GM12878 (cell line): ENCODE measurements at regions not wholly inside any gene's neighbourhood (a gene's known extent, or its start where the extent isn't known, plus 50 kb on each side); places are given as distances from the start of the nearest gene placed in this dataset.

ENCODE experiments used
- ATAC-seq: fragments of 200-7000 bp; cut with Tn5 transposase; 3 replicates; pipeline ENCODE4 v1.9.1; 2020; ENCODE audit warnings: mild to moderate bottlenecking, moderate library complexity
- BruUV-seq: library from RNA; stranded (reverse); fragments of 400-500 nt; replicated peaks from 2 replicates; lab custom pipeline; 2021; lab: Mats Ljungman, UMichigan
- CTCF ChIA-PET: fragments of 300-600 bp; sonication (Branson Sonifier 250); formaldehyde crosslinking; extraction: SDS; loops from one replicate; lab custom pipeline; 2021; ENCODE audit warnings: inconsistent platforms; lab: Yijun Ruan, JAX
- POLR2A ChIA-PET: fragments of 350-600 bp; formaldehyde crosslinking; extraction: SDS; loops from one replicate; lab custom pipeline; 2021; ENCODE audit warnings: inconsistent platforms; lab: Charles Lee
- RAD21 ChIA-PET: fragments of 300-600 bp; sonication (Branson Sonifier 250); formaldehyde crosslinking; loops from one replicate; lab custom pipeline; 2023; ENCODE audit warnings: antibody characterized with exemption; ENCODE audit not compliant: unreplicated experiment; lab: Charles Lee
- SMC1A ChIA-PET: fragments of 300-600 bp; sonication (Branson Sonifier 250); formaldehyde crosslinking; loops from one replicate; lab custom pipeline; 2023; ENCODE audit not compliant: unreplicated experiment, uncharacterized antibody; lab: Charles Lee
- DNase-seq: peaks from one replicate; pipeline ENCODE4 v3.0.0-alpha.2; 2011; ENCODE audit warnings: low read depth, low spot score
- FAIRE-seq: peaks from 3 replicates; lab custom pipeline; 2011; peaks lifted over from hg19 to GRCh38; lab: Jason Lieb, UNC
- H2AFZ ChIP-seq: 2 replicates; pipeline ENCODE4 v1.6.0; 2011; ENCODE audit warnings: low read depth, low read length, control low read depth; ENCODE audit not compliant: control insufficient read depth
- H3K27ac ChIP-seq: 2 replicates; pipeline ENCODE4 v1.5.1; 2011; ENCODE audit warnings: control low read depth; ENCODE audit not compliant: control insufficient read depth, insufficient read depth
- H3K27me3 ChIP-seq, 2 experiments: replicated peaks in 1 of 2; 2 replicates each; pipeline versions ENCODE4 v1.6.0 to v1.6.1; 2011; ENCODE audit warnings: low read length in 1 of 2; ENCODE audit not compliant: control insufficient read depth in 2 of 2, insufficient read depth in 2 of 2
- H3K36me3 ChIP-seq, 2 experiments: 2 replicates each; pipeline ENCODE4 v1.5.1; 2011; ENCODE audit warnings: low read length in 1 of 2; ENCODE audit not compliant: control insufficient read depth in 2 of 2, insufficient read depth in 2 of 2
- H3K4me1 ChIP-seq: 2 replicates; pipeline ENCODE4 v1.6.1; 2011; ENCODE audit warnings: mild to moderate bottlenecking, low read length, moderate library complexity, mixed read lengths; ENCODE audit not compliant: control insufficient read depth, insufficient read depth
- H3K4me2 ChIP-seq: 2 replicates; pipeline ENCODE4 v1.6.0; 2011; ENCODE audit warnings: control low read depth; ENCODE audit not compliant: control insufficient read depth, insufficient read depth
- H3K4me3 ChIP-seq: fragments of 200-600 bp; sonication (generic); 2 replicates; pipeline ENCODE4 v1.5.1; 2016
- H3K79me2 ChIP-seq: 2 replicates; pipeline ENCODE4 v1.6.0; 2011; ENCODE audit warnings: low read length; ENCODE audit not compliant: control insufficient read depth, insufficient read depth
- H3K9ac ChIP-seq: 2 replicates; pipeline ENCODE4 v1.8.0; 2011; ENCODE audit warnings: low read length, control low read depth, mixed read lengths; ENCODE audit not compliant: control insufficient read depth, insufficient read depth
- H3K9me3 ChIP-seq: replicated peaks from 3 replicates; pipeline ENCODE4 v1.5.1; 2011; ENCODE audit warnings: mild to moderate bottlenecking, low read length; ENCODE audit not compliant: control insufficient read depth, insufficient read depth
- H4K20me1 ChIP-seq: 2 replicates; pipeline ENCODE4 v1.6.0; 2011; ENCODE audit not compliant: control insufficient read depth, insufficient read depth
- IKZF2 ChIP-seq, 2 experiments: fragments of 450-650 bp; IDR thresholded peaks; 2 replicates each; pipeline ENCODE4 v1.6.1; 2017; ENCODE audit warnings: mild to moderate bottlenecking in 2 of 2, moderate library complexity in 2 of 2
- SMARCA5 ChIP-seq: fragments of 450-650 bp; IDR thresholded peaks from 2 replicates; pipeline ENCODE4 v1.6.1; 2017; ENCODE audit warnings: mild to moderate bottlenecking
- SUZ12 ChIP-seq: fragments of 200-600 bp; sonication (generic); IDR thresholded peaks from one replicate; pipeline ENCODE4 v1.6.1; 2018; ENCODE audit warnings: antibody characterized with exemption, mild to moderate bottlenecking; ENCODE audit not compliant: unreplicated experiment
- ZNF217 ChIP-seq: fragments of 450-650 bp; IDR thresholded peaks from 2 replicates; pipeline ENCODE4 v1.6.1; 2017; ENCODE audit warnings: antibody characterized with exemption, mild to moderate bottlenecking
- WGBS: methylation state at CpG from one replicate; pipeline ENCODE4 v1.1.6; 2016; ENCODE audit warnings: low lambda C conversion rate; ENCODE audit not compliant: insufficient replicate concordance, insufficient coverage; ENCODE audit errors: missing lambda C conversion rate; 5-methylcytosine and 5-hydroxymethylcytosine counted together
- in situ Hi-C: fragments of 300-500 bp; cut with MboI; formaldehyde crosslinking; loops from 9 replicates; pipeline ENCODE4 v1.14.3; 2018; ENCODE audit warnings: mixed read lengths
- intact Hi-C: fragments of 100-400 bp; cut with micrococcal nuclease; formaldehyde crosslinking; loops from one replicate; pipeline ENCODE4 v1.14.2; 2022; ENCODE audit not compliant: unreplicated experiment
- TF ChIP-seq, protein P1 (sequence below), 3 experiments: IDR thresholded peaks in 2 of 3; conservative IDR thresholded peaks in 1 of 3; 2 replicates each; pipeline ENCODE4 v1.5.1; 2011; ENCODE audit warnings: low read depth in 3 of 3, low read length in 3 of 3, mild to moderate bottlenecking in 3 of 3, control low read depth in 2 of 3, moderate library complexity in 2 of 3, inconsistent platforms in 1 of 3, mixed read lengths in 1 of 3; ENCODE audit not compliant: control insufficient read depth in 2 of 3, insufficient read depth in 1 of 3; ENCODE audit errors: extremely low read depth in 1 of 3
- TF ChIP-seq, protein P2 (sequence below): IDR thresholded peaks from 2 replicates; pipeline ENCODE4 v1.6.1; 2012; ENCODE audit warnings: mild to moderate bottlenecking, low read depth, low read length
- TF ChIP-seq, protein P3 (sequence below): fragments of 450-650 bp; formaldehyde crosslinking; IDR thresholded peaks from 2 replicates; pipeline ENCODE4 v1.4.0; 2022; ENCODE audit warnings: mild to moderate bottlenecking, moderate library complexity
- TF ChIP-seq, protein P4 (sequence below): fragments of 450-650 bp; IDR thresholded peaks from 2 replicates; pipeline ENCODE4 v1.6.1; 2016; ENCODE audit warnings: mild to moderate bottlenecking

DNA sequence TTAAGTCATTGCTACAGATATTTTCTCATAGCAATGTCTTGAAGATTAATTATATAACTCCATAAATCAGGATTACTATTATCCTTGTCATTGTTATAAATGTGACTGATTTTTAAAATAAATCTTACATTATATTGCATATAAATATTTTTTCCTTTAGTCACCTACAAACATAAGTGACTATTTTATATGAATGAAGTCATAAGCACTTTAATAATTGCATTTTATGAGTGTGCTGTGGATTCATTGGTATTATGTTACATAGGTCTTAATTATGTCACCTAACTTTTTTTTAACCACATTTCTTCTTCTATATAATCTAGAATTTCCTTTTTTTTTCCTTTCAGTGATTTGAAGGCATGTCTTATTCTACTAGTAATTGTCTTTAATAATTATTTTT lies 1191.2 kb downstream of the NSUN3 start:
- Histone ChIP-seq H3K27ac (no peak overlapping the region), H3K79me2 (no peaks in the 10 kb centered on the region), H3K4me1 (no peaks in the 10 kb centered on the region), H4K20me1 (no peaks in the 10 kb centered on the region), H3K4me3 (no peak overlapping the region), H3K27me3 (no peaks in the 10 kb centered on the region), H3K9ac (no peak overlapping the region), H2AFZ (no peak overlapping the region), H3K4me2 (no peak overlapping the region), H3K9me3 (no peaks in the 10 kb centered on the region), H3K36me3 (no peaks in the 10 kb centered on the region)
- intact Hi-C loops: no loop called here
- TF ChIP-seq SUZ12: no peak
- TF ChIP-seq IKZF2 (IDR thresholded peaks at IDR 0.05): no peak
- ATAC-seq (no peak), FAIRE-seq (no peak), DNase-seq (no peak)
- ChIA-PET RAD21 (no interaction called here), SMC1A (interaction anchor here (1.8 kb wide), 1 partner anchor 9 kb away, joined by 4 read pairs; no protein-coding TSS in a partner anchor), CTCF (no interaction called here), POLR2A (no interaction called here)
- BruUV-seq: no TSS peak
- in situ Hi-C loops: no loop called here

DNA sequence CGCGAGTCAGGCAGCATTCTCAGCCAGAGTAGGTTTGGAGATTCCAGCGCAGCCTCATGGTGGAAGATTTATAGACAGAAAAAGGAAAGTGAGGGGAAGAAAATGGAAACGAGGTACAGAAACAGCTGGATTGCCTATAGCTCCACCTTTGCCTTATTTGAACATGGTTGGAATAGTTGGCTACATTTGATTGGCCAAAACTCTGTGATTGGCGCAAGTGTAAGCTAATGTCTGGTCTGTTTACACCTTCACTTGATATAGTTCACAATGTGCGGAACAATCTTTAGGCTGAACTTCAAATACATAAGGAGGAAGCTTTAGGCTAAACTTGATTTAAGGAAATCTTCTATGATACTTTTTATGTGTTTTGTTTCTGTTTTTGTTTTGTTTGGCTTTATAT lies 1191.9 kb downstream of the NSUN3 start:
- ChIA-PET RAD21 (no interaction called here), CTCF (no interaction called here), POLR2A (no interaction called here), SMC1A (interaction anchor here (1.8 kb wide), 1 partner anchor 10 kb away, joined by 4 read pairs; no protein-coding TSS in a partner anchor)
- BruUV-seq: no TSS peak
- H2AFZ ChIP-seq: no peak overlapping the region
- in situ Hi-C loops (no loop called here), intact Hi-C loops (no loop called here)
- H3K27me3 ChIP-seq: no peaks in the 10 kb centered on the region
- H3K4me2 ChIP-seq: no peak overlapping the region
- DNase-seq (no peak), ATAC-seq (no peak), FAIRE-seq (no peak)
- WGBS: 45% methylated on average over 6 of the region's 6 CpGs
- H3K36me3 ChIP-seq: no peaks in the 10 kb centered on the region
- H3K4me1 ChIP-seq: no peaks in the 10 kb centered on the region
- no peaks in the 10 kb centered on the region for H4K20me1 ChIP-seq
- no peak overlapping the region for H3K9ac ChIP-seq
- no peak overlapping the region for H3K4me3 ChIP-seq
- H3K27ac ChIP-seq: no peak overlapping the region
- no peaks in the 10 kb centered on the region for H3K79me2 ChIP-seq
- H3K9me3 ChIP-seq: no peaks in the 10 kb centered on the region
- TF ChIP-seq SMARCA5 (no peak), ZNF217 (no peak)
- TF ChIP-seq, protein P1, sequence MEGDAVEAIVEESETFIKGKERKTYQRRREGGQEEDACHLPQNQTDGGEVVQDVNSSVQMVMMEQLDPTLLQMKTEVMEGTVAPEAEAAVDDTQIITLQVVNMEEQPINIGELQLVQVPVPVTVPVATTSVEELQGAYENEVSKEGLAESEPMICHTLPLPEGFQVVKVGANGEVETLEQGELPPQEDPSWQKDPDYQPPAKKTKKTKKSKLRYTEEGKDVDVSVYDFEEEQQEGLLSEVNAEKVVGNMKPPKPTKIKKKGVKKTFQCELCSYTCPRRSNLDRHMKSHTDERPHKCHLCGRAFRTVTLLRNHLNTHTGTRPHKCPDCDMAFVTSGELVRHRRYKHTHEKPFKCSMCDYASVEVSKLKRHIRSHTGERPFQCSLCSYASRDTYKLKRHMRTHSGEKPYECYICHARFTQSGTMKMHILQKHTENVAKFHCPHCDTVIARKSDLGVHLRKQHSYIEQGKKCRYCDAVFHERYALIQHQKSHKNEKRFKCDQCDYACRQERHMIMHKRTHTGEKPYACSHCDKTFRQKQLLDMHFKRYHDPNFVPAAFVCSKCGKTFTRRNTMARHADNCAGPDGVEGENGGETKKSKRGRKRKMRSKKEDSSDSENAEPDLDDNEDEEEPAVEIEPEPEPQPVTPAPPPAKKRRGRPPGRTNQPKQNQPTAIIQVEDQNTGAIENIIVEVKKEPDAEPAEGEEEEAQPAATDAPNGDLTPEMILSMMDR (IDR thresholded peaks at IDR 0.05 in 2 of 3, conservative IDR thresholded peaks at IDR 0.05 in 1 of 3; ENCODE audit: control insufficient read depth in 2 of 3, extremely low read depth in 1 of 3, insufficient read depth in 1 of 3, low read depth in 3 of 3, low read length in 3 of 3): no peak
- TF ChIP-seq, protein P2, sequence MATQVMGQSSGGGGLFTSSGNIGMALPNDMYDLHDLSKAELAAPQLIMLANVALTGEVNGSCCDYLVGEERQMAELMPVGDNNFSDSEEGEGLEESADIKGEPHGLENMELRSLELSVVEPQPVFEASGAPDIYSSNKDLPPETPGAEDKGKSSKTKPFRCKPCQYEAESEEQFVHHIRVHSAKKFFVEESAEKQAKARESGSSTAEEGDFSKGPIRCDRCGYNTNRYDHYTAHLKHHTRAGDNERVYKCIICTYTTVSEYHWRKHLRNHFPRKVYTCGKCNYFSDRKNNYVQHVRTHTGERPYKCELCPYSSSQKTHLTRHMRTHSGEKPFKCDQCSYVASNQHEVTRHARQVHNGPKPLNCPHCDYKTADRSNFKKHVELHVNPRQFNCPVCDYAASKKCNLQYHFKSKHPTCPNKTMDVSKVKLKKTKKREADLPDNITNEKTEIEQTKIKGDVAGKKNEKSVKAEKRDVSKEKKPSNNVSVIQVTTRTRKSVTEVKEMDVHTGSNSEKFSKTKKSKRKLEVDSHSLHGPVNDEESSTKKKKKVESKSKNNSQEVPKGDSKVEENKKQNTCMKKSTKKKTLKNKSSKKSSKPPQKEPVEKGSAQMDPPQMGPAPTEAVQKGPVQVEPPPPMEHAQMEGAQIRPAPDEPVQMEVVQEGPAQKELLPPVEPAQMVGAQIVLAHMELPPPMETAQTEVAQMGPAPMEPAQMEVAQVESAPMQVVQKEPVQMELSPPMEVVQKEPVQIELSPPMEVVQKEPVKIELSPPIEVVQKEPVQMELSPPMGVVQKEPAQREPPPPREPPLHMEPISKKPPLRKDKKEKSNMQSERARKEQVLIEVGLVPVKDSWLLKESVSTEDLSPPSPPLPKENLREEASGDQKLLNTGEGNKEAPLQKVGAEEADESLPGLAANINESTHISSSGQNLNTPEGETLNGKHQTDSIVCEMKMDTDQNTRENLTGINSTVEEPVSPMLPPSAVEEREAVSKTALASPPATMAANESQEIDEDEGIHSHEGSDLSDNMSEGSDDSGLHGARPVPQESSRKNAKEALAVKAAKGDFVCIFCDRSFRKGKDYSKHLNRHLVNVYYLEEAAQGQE: no peak
- TF ChIP-seq, protein P3, sequence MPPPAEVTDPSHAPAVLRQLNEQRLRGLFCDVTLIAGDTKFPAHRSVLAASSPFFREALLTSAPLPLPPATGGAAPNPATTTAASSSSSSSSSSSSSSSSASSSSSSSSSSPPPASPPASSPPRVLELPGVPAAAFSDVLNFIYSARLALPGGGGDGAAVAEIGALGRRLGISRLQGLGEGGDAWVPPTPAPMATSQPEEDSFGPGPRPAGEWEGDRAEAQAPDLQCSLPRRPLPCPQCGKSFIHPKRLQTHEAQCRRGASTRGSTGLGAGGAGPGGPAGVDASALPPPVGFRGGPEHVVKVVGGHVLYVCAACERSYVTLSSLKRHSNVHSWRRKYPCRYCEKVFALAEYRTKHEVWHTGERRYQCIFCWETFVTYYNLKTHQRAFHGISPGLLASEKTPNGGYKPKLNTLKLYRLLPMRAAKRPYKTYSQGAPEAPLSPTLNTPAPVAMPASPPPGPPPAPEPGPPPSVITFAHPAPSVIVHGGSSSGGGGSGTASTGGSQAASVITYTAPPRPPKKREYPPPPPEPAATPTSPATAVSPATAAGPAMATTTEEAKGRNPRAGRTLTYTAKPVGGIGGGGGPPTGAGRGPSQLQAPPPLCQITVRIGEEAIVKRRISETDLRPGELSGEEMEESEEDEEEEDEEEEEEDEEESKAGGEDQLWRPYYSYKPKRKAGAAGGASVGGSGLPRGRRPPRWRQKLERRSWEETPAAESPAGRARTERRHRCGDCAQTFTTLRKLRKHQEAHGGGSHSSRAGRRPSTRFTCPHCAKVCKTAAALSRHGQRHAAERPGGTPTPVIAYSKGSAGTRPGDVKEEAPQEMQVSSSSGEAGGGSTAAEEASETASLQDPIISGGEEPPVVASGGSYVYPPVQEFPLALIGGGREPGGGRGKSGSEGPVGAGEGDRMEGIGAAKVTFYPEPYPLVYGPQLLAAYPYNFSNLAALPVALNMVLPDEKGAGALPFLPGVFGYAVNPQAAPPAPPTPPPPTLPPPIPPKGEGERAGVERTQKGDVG (CRISPR knock-in tag): no peak
- TF ChIP-seq, protein P4, sequence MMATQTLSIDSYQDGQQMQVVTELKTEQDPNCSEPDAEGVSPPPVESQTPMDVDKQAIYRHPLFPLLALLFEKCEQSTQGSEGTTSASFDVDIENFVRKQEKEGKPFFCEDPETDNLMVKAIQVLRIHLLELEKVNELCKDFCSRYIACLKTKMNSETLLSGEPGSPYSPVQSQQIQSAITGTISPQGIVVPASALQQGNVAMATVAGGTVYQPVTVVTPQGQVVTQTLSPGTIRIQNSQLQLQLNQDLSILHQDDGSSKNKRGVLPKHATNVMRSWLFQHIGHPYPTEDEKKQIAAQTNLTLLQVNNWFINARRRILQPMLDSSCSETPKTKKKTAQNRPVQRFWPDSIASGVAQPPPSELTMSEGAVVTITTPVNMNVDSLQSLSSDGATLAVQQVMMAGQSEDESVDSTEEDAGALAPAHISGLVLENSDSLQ: peak; percentile 39
